ENCODE measurements at regions not wholly inside any gene's neighbourhood (a gene's known extent, or its start where the extent isn't known, plus 50 kb on each side); places are given as distances from the start of the nearest gene placed in this dataset.

DNA sequence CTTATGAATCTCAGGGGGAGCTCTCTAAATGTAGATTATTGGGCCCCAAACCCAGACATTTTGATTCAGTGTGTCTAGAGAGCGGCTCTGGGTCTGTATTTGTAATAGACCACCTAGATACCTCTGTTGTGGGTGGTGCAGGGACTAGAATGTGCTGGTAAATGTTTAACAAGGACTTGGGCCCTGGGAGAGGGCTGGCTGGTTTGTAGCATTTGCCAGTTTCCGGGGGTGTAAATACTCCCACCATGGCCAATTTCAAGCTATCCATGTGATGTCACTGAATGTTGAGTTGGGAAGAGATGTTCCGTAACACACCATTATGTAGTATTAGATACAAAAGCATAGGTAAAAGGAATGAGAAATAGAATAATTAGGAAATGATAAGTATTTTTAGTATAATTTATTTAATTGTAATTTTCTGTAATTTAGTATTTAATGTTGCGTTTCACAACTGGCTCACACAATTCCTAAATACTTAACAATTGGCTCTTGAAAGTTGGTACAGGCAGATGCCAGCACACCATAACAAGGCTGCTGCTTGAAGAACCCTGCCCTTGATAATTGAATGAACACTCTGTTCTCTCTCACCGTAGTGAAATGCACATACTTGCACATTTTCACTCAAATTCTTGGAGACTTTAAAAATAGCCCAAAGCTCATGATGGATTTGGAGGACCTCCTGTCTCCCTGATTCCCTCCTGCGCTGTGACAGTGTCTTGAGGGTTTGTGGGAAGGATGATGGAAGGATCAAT, 359.2 kb upstream of the PROK2 start:
- no peak overlapping the region for H3K4me3 ChIP-seq (replicated peaks; ENCODE audit: low read depth, low read length)
- TF ChIP-seq CTCF (IDR thresholded peaks at IDR 0.05; ENCODE audit: low read length, missing control alignments): no peak
- no peak for DNase-seq (ENCODE audit: low read depth)

- DNase-seq (ENCODE audit: low read depth): peak; percentile 25
- no peak overlapping the region for H3K4me3 ChIP-seq (replicated peaks; ENCODE audit: low read depth, low read length)
- TF ChIP-seq CTCF (IDR thresholded peaks at IDR 0.05; ENCODE audit: low read length, missing control alignments): no peak
Measured at GRCh38 chr3:72143322-72143721, 358.4 kb upstream of the PROK2 start.

GRCh38 chr3:72142028-72142427, 357.1 kb upstream of the PROK2 start:
- no peak for DNase-seq (ENCODE audit: low read depth)
- no peak overlapping the region for H3K4me3 ChIP-seq (replicated peaks; ENCODE audit: low read depth, low read length)
- no peak for TF ChIP-seq CTCF (IDR thresholded peaks at IDR 0.05; ENCODE audit: low read length, missing control alignments)

DNA sequence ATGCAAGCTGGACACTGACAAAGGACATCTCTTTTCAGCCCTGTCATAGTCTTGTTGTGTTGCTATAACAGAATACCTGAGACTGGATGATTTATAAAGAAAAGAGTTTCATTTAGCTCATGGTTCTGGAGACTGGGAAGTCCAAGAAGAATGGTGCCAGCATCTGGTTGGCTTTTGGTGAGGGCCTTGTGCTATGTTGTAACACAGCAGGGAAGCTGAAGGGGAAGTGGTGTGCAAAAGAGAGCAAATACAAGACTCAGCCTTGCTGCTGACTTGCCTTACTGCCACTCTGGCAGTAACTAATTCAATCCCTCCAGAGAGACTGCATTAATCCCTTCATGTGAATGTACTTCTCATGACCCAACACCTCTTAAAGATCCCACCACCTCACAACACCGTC, 356.3 kb upstream of the PROK2 start:
- no peak for TF ChIP-seq CTCF (IDR thresholded peaks at IDR 0.05; ENCODE audit: low read length, missing control alignments)
- DNase-seq (ENCODE audit: low read depth): no peak
- no peak overlapping the region for H3K4me3 ChIP-seq (replicated peaks; ENCODE audit: low read depth, low read length)

GRCh38 chr3:72139316-72139715, 354.4 kb upstream of the PROK2 start:
- DNase-seq (ENCODE audit: low read depth): no peak
- no peak for TF ChIP-seq CTCF (IDR thresholded peaks at IDR 0.05; ENCODE audit: low read length, missing control alignments)
- no peak overlapping the region for H3K4me3 ChIP-seq (replicated peaks; ENCODE audit: low read depth, low read length)

- H3K4me3 ChIP-seq (replicated peaks; ENCODE audit: low read depth, low read length): no peak overlapping the region
- DNase-seq (ENCODE audit: low read depth): no peak
- TF ChIP-seq CTCF (IDR thresholded peaks at IDR 0.05; ENCODE audit: low read length, missing control alignments): no peak
Measured at GRCh38 chr3:72137865-72138861, 353.2 kb upstream of the PROK2 start.

All from fibroblast of pulmonary artery (primary cell).